PC-9 (cell line): ENCODE measurements at regions not wholly inside any gene's neighbourhood (a gene's known extent, or its start where the extent isn't known, plus 50 kb on each side); places are given as distances from the start of the nearest gene placed in this dataset.

Experiments used
- BruUV-seq: library from RNA; stranded (reverse); fragments of 400-500 nt; replicated peaks from 2 replicates; lab custom pipeline; 2021; lab: Mats Ljungman, UMichigan
- CTCF ChIA-PET: fragments of 300-600 bp; sonication (Branson Sonifier 250); formaldehyde crosslinking; loops from one replicate; lab custom pipeline; 2022; ENCODE audit warnings: antibody characterized with exemption; lab: Charles Lee
- POLR2A ChIA-PET: fragments of 300-600 bp; sonication (Branson Sonifier 250); formaldehyde crosslinking; loops from one replicate; lab custom pipeline; 2022; ENCODE audit warnings: antibody characterized with exemption; ENCODE audit not compliant: unreplicated experiment; lab: Charles Lee
- DNase-seq, 2 experiments: peaks; one replicate each; pipeline versions ENCODE4 v3.0.0 to v3.0.0-alpha.2; 2015 to 2022; ENCODE audit warnings: mixed read lengths in 1 of 2
- H2AFZ ChIP-seq: fragments of 200-600 bp; sonication (generic); 2 replicates; pipeline ENCODE4 v1.8.1; 2017; ENCODE audit warnings: antibody characterized with exemption
- H3F3A ChIP-seq: fragments of 200-600 bp; sonication (generic); 2 replicates; pipeline ENCODE4 v1.8.1; 2017; ENCODE audit warnings: antibody characterized with exemption, mild to moderate bottlenecking, low read depth; ENCODE audit not compliant: insufficient read depth
- H3K27ac ChIP-seq: fragments of 200-600 bp; sonication (generic); 2 replicates; pipeline ENCODE4 v1.6.1; 2016; ENCODE audit warnings: mixed run types
- H3K27me3 ChIP-seq: fragments of 200-600 bp; sonication (generic); 2 replicates; pipeline ENCODE4 v1.6.1; 2016; ENCODE audit warnings: low read depth, mixed run types; ENCODE audit not compliant: insufficient read depth
- H3K36me3 ChIP-seq: fragments of 200-600 bp; sonication (generic); 2 replicates; pipeline ENCODE4 v1.6.1; 2016; ENCODE audit warnings: low read depth, mixed run types
- H3K4me1 ChIP-seq: fragments of 200-600 bp; sonication (generic); replicated peaks from 2 replicates; pipeline ENCODE4 v1.6.1; 2016; ENCODE audit warnings: mixed run types; ENCODE audit not compliant: insufficient read depth
- H3K4me2 ChIP-seq: fragments of 200-600 bp; sonication (generic); 2 replicates; pipeline ENCODE4 v1.6.1; 2017; ENCODE audit warnings: mixed run types
- H3K4me3 ChIP-seq: fragments of 200-600 bp; sonication (generic); 2 replicates; pipeline ENCODE4 v1.6.1; 2016; ENCODE audit warnings: mixed run types
- H3K79me2 ChIP-seq: fragments of 200-600 bp; sonication (generic); 2 replicates; pipeline ENCODE4 v1.6.1; 2017; ENCODE audit warnings: low read depth, mixed run types
- H3K9me2 ChIP-seq: fragments of 200-600 bp; sonication (generic); 2 replicates; pipeline ENCODE4 v1.8.1; 2017; ENCODE audit warnings: mild to moderate bottlenecking; ENCODE audit not compliant: insufficient read depth
- H3K9me3 ChIP-seq: fragments of 200-600 bp; sonication (generic); 2 replicates; pipeline ENCODE4 v1.8.1; 2016; ENCODE audit warnings: low read depth; ENCODE audit not compliant: insufficient read depth
- H4K20me1 ChIP-seq: fragments of 200-600 bp; sonication (generic); 2 replicates; pipeline ENCODE4 v1.8.1; 2017; ENCODE audit not compliant: insufficient read depth
- EZH2 ChIP-seq: fragments of 200-600 bp; sonication (generic); IDR thresholded peaks from 2 replicates; pipeline ENCODE4 v1.8.0; 2017; ENCODE audit warnings: antibody characterized with exemption, low read depth
- intact Hi-C: fragments of 100-400 bp; cut with micrococcal nuclease; formaldehyde crosslinking; loops from one replicate; pipeline ENCODE4 v1.10.0; 2022; ENCODE audit not compliant: unreplicated experiment
- TF ChIP-seq, protein P1 (sequence below): fragments of 200-600 bp; sonication (generic); conservative IDR thresholded peaks from 2 replicates; pipeline ENCODE4 v1.6.1; 2017; ENCODE audit warnings: mixed run types, antibody characterized with exemption, mild to moderate bottlenecking, moderate library complexity

DNA sequence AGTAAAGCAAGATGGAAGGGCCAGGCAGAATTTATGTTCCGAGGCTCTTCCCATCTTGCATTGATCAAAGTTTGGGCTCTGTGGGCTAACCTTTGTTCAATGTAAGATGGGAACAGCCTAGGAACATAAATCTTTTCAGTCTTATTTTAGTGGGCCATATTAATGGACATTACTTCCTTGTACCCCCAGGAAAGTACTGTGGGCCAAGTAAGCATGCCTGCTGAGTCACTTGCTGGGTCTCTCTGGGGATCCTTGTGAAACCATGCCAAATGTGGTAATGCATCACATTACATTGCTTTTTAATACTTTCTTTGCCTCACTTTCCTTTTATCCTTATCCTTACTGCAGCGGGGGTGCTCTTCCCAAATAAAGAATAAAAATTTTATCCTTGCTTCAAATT is 349.5 kb upstream of the POU1F1 start:
- Histone ChIP-seq H3K4me2 (no peak overlapping the region), H3K4me3 (no peak overlapping the region), H3K27me3 (no peaks in the 10 kb centered on the region), H3K9me2 (no peaks in the 10 kb centered on the region; the same call in 1 of the 2 replicates), H3K27ac (no peak overlapping the region), H3F3A (no peaks in the 10 kb centered on the region), H2AFZ (no peak overlapping the region), H3K79me2 (no peaks in the 10 kb centered on the region), H4K20me1 (no peaks in the 10 kb centered on the region), H3K9me3 (no peaks in the 10 kb centered on the region), H3K4me1 (no peaks in the 10 kb centered on the region), H3K36me3 (no peaks in the 10 kb centered on the region)
- TF ChIP-seq, protein P1, sequence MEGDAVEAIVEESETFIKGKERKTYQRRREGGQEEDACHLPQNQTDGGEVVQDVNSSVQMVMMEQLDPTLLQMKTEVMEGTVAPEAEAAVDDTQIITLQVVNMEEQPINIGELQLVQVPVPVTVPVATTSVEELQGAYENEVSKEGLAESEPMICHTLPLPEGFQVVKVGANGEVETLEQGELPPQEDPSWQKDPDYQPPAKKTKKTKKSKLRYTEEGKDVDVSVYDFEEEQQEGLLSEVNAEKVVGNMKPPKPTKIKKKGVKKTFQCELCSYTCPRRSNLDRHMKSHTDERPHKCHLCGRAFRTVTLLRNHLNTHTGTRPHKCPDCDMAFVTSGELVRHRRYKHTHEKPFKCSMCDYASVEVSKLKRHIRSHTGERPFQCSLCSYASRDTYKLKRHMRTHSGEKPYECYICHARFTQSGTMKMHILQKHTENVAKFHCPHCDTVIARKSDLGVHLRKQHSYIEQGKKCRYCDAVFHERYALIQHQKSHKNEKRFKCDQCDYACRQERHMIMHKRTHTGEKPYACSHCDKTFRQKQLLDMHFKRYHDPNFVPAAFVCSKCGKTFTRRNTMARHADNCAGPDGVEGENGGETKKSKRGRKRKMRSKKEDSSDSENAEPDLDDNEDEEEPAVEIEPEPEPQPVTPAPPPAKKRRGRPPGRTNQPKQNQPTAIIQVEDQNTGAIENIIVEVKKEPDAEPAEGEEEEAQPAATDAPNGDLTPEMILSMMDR: no peak
- CTCF ChIA-PET: no interaction called here
- no peak for DNase-seq
- BruUV-seq: no TSS peak
- POLR2A ChIA-PET: no interaction called here
- intact Hi-C loops: no loop called here

DNA sequence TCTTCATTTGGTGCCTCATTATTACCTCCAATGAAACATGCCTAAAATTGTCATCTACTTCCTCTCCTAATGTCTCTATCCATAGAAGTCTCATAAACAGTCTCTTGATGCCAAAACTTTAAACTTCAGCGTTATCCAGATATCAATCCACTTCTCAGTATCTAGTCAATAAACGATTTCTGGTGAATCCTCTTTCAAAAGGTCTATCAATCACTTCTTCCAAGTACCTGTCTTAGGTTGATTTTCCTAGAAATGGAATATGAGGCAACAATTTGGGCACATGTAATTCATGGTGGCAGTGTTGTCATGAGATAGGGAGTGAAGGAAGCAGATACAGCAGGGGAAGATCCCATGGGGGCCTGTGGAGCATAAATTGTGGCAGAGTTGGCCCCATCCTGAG is 348.5 kb upstream of the POU1F1 start:
- H3K4me1 ChIP-seq: no peaks in the 10 kb centered on the region
- intact Hi-C loops: no loop called here
- no peaks in the 10 kb centered on the region for H3K27me3 ChIP-seq
- H3K27ac ChIP-seq: no peak overlapping the region
- H3K9me3 ChIP-seq: no peaks in the 10 kb centered on the region
- no TSS peak for BruUV-seq
- H3K36me3 ChIP-seq: no peaks in the 10 kb centered on the region
- H3K79me2 ChIP-seq: no peaks in the 10 kb centered on the region
- ChIA-PET CTCF (no interaction called here), POLR2A (no interaction called here)
- no peaks in the 10 kb centered on the region for H3F3A ChIP-seq
- H2AFZ ChIP-seq: no peak overlapping the region
- H3K4me2 ChIP-seq: no peak overlapping the region
- no peaks in the 10 kb centered on the region; the same call in 1 of the 2 replicates for H3K9me2 ChIP-seq
- no peak for DNase-seq
- H4K20me1 ChIP-seq: no peaks in the 10 kb centered on the region
- TF ChIP-seq, protein P1: no peak
- TF ChIP-seq EZH2: no peak
- H3K4me3 ChIP-seq: no peak overlapping the region

DNA sequence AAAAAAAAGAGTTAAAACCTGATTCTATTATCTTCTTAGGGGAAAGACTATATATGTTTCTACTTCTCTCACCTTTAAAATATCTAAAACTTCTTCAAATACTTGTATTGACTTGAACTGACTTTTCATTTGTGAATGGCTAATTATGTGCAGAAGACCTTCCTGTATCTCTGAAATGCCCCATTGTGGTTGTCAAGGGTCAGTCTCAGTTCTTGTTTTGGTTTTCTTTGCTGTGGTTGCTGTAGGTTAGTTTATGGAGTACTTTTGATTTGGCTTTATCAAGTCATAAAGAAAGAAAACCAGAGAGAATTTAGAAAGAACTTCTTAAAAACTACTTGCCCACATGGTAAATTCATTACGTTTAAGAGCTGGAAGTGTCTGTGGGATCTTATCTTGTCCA is 345.3 kb upstream of the POU1F1 start:
- CTCF ChIA-PET: no interaction called here
- intact Hi-C loops: no loop called here
- BruUV-seq: no TSS peak

More for the DNA sequence above, 345.3 kb upstream of the POU1F1 start:
- H3K4me1 ChIP-seq: no peaks in the 10 kb centered on the region
- H3F3A ChIP-seq: no peaks in the 10 kb centered on the region
- no peak overlapping the region for H3K27ac ChIP-seq
- no peaks in the 10 kb centered on the region for H3K27me3 ChIP-seq
- no peaks in the 10 kb centered on the region for H3K36me3 ChIP-seq
- DNase-seq: no peak
- H3K9me2 ChIP-seq: no peaks in the 10 kb centered on the region; the same call in 1 of the 2 replicates
- H3K9me3 ChIP-seq: no peaks in the 10 kb centered on the region; the same call in 1 of the 2 replicates
- POLR2A ChIA-PET: no interaction called here
- TF ChIP-seq, protein P1: no peak
- no peak for TF ChIP-seq EZH2
- peak overlapping the region; percentile 46; the same call in 1 of the 2 replicates for H2AFZ ChIP-seq
- no peak overlapping the region for H3K4me3 ChIP-seq
- no peak overlapping the region for H3K4me2 ChIP-seq
- H3K79me2 ChIP-seq: no peaks in the 10 kb centered on the region
- no peaks in the 10 kb centered on the region for H4K20me1 ChIP-seq
